Fibroblast of villous mesenchyme (primary cell): ENCODE measurements at regions not wholly inside any gene's neighbourhood (a gene's known extent, or its start where the extent isn't known, plus 50 kb on each side); places are given as distances from the start of the nearest gene placed in this dataset.

ENCODE experiments used
- DNase-seq: peaks from one replicate; pipeline ENCODE4 v3.0.0-alpha.2; 2010; ENCODE audit warnings: low read depth
- H3K4me3 ChIP-seq: 2 replicates; pipeline ENCODE4 v1.5.1; 2011; ENCODE audit warnings: low read depth, mild to moderate bottlenecking, low read length
- TF ChIP-seq, protein P1 (sequence below): IDR thresholded peaks from 2 replicates; pipeline ENCODE4 v1.5.1; 2012; ENCODE audit warnings: low read depth, mild to moderate bottlenecking, low read length; ENCODE audit not compliant: insufficient read depth

DNA sequence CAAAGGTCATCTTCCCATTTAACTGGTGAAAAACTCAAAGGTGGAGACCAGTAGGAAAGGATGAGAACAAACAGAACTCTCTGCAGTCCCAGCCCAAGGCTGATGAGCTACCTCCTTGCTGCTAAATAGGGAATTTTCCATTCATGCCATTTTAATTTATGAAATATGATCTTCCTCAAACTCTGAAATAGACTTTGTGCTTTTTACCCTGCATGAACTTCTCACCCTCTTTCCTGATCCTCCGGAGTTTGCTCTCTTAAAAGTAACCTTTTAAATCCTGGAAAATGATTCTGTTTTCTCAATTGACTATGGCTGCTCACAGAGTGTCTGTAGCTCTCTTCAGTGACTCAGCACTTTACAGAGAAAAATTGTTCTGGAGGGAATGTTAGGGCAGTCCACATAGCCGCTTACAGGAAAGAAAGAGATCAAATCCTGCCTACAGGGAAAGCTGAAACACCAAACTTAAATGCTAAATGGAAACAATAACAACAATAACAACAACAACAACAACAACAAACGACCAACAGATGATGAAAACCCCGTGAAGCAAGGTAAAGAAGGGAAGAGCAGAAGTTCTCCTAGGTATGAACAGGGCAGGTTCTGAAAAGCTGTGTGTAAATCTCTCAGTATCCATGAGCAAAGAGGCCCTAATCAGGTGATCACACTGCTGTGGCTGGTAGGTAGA, 79.8 kb upstream of the SESTD1 start:
- TF ChIP-seq, protein P1, sequence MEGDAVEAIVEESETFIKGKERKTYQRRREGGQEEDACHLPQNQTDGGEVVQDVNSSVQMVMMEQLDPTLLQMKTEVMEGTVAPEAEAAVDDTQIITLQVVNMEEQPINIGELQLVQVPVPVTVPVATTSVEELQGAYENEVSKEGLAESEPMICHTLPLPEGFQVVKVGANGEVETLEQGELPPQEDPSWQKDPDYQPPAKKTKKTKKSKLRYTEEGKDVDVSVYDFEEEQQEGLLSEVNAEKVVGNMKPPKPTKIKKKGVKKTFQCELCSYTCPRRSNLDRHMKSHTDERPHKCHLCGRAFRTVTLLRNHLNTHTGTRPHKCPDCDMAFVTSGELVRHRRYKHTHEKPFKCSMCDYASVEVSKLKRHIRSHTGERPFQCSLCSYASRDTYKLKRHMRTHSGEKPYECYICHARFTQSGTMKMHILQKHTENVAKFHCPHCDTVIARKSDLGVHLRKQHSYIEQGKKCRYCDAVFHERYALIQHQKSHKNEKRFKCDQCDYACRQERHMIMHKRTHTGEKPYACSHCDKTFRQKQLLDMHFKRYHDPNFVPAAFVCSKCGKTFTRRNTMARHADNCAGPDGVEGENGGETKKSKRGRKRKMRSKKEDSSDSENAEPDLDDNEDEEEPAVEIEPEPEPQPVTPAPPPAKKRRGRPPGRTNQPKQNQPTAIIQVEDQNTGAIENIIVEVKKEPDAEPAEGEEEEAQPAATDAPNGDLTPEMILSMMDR, result no peak
- no peak overlapping the region for H3K4me3 ChIP-seq
- DNase-seq, result peak; percentile 45

DNA sequence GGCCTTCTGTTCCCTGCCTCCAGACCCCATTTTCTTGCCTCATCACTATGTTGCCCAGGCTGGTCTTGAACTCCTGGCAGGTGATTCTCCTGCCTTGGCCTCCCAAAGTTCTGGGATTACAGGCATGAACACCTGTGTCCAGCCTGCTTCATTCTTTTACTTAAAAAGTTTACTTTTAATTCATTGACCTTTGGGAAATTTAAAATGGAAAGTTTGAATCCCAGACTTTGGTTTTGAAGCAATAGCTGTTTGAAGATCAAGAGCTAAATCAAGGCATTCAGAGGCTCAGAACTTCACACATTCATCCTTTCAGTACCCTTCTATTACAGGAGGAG, 79.3 kb upstream of the SESTD1 start:
- H3K4me3 ChIP-seq, result no peak overlapping the region
- TF ChIP-seq, protein P1, result no peak
- no peak for DNase-seq

GRCh38 chr2:179341152-179341866, 76.7 kb upstream of the SESTD1 start:
- no peak for DNase-seq

DNA sequence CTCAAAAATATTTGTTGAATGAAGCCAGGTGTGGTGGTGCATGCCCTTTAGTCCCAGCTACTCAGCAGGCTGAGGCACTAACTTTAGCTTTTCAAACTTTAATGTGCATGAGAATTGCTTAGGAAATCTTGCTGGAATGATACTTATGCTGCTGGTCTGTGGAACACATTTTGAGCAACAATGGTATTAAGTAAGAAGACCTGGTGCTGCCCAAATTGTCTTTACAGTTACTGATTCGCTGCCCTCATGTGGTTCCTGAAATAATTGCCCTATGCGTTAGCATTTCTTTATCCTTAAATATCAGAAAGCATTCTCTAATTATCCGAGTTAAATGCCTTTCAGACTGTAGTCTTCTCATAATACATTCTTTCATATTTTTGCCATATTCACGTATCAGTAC, 76.0 kb upstream of the SESTD1 start:
- H3K4me3 ChIP-seq, result no peak overlapping the region
- DNase-seq, result peak; percentile 39
- TF ChIP-seq, protein P1, result peak; percentile 34

More at GRCh38 chr2:179341152-179341866, 76.7 kb upstream of the SESTD1 start:
- H3K4me3 ChIP-seq, result no peak overlapping the region
- TF ChIP-seq, protein P1, result no peak

DNA sequence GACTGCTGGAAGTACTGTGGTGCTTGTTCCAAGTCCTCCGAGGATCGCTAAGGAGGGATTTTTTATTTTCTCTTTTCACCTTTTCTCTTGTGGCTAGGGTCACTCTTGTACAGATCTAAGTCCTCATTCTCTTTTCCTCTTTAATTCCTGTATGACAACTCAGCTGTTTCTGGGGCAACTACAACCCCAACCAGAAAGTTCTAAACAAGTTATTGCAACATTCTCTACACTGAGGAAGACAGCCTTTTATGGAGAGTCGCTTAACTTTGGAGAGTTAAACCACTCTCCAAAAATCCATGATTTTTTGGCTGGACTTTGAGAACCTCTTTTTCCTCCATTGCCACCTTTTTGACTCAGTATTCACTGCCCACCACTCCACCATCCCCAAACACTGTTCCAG, 74.0 kb upstream of the SESTD1 start:
- TF ChIP-seq, protein P1, result no peak
- DNase-seq, result peak; percentile 67
- no peak overlapping the region for H3K4me3 ChIP-seq

DNA sequence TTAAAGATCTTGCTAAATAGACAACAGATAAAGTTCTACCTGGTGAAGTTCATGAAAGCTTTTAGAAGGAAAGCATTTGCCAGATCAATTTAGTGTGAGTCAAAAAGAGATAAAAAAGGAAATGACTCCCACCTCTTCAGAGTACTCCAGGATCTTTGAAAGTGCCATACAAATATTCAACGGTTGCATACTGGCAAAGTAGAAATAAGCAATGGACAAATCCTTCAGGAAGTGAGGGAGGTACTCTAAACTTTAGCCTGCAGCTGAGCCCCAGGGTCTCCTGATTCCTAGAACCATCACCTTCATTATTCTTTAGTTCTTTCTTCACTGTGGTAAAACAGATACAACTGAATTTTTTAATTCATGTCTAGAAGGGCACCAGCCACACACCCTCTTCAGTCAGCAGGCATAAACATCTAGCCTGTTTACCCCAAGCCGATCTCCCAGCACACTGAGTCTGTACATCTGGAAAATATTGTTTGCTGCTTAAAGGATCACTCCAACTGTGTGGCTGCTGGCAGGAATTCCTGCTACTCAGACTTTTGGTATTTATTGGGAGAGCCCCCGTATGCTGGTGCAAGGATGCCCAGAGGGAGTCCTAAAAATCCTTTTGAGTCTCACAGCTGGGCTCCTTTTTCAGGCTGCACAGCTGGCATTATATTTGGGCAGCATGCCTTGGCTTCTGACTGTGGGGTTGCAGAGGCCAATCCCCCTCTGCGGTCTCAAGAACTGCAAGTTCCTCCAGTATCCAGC, 72.3 kb upstream of the SESTD1 start:
- peak; percentile 53 for DNase-seq
- H3K4me3 ChIP-seq, result no peak overlapping the region

More for the DNA sequence above, 72.3 kb upstream of the SESTD1 start:
- TF ChIP-seq, protein P1, result no peak
